ENCODE measurements at regions not wholly inside any gene's neighbourhood (a gene's known extent, or its start where the extent isn't known, plus 50 kb on each side); places are given as distances from the start of the nearest gene placed in this dataset.

DNA sequence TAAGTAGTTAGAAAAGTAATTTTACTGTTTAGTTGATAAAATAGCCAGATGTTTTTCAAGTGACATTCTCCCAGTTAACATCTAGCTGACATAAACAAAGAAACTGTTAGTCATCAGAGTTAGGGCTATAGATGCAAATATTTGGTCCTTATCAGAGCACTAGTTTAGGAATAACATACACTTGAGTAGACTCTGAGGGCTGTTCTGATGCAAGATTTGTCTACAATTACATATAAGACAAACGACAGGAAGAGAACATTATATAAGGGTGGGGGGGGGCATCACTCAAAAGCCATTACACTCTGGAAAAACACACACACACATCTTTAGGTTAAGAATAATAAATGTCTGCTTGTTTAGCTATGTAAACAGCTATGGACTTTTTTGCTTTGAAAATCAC lies 554.4 kb upstream of the LRRTM1 start:
- DNase-seq, result no peak

GRCh38 chr2:80856227-80856626 lies 551.7 kb upstream of the LRRTM1 start:
- no peak for DNase-seq

DNA sequence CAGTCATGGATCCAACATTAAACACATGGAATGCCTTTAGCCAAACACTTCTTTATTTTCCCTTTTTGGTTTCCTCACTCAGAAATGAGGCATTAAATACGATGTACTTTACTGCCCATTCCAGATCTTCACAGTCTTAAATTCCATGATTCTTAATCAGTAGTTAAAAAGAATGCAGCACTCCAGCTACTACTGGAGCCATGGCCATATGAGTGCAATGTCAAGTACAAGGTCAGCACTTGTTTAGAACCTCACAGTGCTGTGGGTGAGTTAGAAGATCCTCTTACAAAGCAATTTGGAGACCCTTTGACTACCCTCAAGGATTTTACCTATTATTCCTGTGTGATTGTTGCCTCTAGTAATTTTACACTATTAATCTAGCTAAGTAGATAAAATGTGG lies 550.3 kb upstream of the LRRTM1 start:
- no peak for DNase-seq

GRCh38 chr2:80852808-80853139 lies 548.2 kb upstream of the LRRTM1 start:
- DNase-seq, result no peak

- DNase-seq, result no peak
Measured at GRCh38 chr2:80852079-80852807, 547.7 kb upstream of the LRRTM1 start.

DNA sequence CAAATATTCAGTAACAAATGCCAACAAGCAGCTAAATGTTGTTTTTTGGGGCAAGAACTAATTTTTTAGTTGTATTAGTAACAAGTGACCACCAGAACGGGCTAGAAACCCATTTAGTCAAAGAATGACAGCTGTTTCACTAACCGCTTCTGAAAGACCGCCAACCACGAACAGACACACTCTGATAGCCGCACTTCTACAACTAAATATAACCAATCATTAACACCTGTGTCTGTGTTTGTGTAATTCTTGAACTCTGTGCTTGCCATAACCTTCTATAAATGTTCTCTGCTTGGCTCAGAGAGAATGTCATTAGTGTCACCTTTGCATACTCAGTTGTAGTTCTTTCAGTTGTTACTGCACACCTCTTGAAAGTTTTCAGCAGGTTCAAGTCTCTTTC lies 526.3 kb upstream of the LRRTM1 start:
- no peak for DNase-seq

GRCh38 chr2:80822999-80823398 lies 518.4 kb upstream of the LRRTM1 start:
- DNase-seq, result no peak

GRCh38 chr2:80815259-80815658 lies 510.7 kb upstream of the LRRTM1 start:
- no peak for DNase-seq

GRCh38 chr2:80786584-80786983 lies 482.0 kb upstream of the LRRTM1 start:
- no peak for DNase-seq

- DNase-seq, result no peak
Measured at GRCh38 chr2:80778704-80779103, 474.2 kb upstream of the LRRTM1 start.

DNA sequence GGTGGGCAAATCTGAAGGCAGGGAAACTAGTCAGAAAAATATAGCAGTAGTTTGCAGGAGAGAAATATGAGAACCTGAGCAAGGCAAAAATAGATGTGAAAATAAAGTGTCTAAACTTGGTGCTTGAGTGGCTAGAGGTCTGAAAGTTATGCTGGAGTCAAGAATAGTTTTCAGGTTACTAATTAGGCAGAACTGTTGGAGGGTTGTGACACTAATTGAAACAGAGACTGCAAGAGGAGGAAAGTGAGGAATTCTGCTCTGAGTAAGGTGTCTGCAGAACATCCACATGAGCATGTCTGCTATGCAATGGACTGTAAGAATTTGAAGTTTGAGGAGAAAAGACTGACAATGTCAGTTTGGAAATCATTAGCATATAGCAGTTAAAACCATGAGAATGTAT lies 444.0 kb upstream of the LRRTM1 start:
- DNase-seq, result no peak

- no peak for DNase-seq
Measured at GRCh38 chr2:80737047-80737446, 432.5 kb upstream of the LRRTM1 start.

DNA sequence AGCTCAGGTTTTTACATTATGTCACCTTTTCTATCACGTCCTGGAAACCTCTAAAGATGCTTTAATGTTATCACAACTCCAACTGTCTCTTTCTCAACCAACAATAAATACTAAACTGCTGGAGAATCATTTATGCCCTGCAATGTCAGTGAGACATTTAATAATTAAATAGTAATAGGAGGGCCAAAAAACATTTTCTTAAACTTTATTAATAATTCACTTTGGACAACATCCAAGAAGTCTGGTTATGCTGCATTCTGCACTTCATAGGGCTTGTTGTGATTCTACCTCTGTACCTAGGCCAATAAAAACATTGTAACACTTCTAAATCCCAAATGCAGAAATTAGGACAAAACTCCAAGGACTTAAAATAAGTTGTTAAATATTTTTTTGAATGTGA lies 420.4 kb upstream of the LRRTM1 start:
- no peak for DNase-seq

- DNase-seq, result no peak
Measured at GRCh38 chr2:80722803-80723202, 418.3 kb upstream of the LRRTM1 start.

- DNase-seq, result no peak
Measured at GRCh38 chr2:80719607-80720006, 415.1 kb upstream of the LRRTM1 start.

DNA sequence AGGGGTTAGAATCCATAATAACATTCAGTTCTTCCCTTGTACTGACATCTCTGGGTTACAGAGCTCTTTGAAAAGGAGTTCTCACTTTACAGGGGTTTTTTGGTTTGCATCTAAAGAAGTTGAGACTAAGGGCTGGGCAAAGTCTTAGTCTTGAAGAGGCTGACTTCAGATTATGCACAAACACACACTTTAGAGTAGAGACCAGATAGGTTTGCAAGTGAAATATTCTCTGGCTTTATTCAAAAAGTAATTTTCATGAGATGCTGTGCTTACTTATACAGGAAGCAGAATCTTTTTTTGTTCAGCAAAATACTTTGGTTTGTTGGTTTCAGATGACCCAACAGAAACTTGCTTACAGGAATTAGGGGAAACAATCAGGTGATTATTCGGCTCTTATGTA lies 410.9 kb upstream of the LRRTM1 start:
- no peak for DNase-seq

- DNase-seq, result no peak
Measured at GRCh38 chr2:80711915-80712314, 407.4 kb upstream of the LRRTM1 start.

- no peak for DNase-seq
Measured at GRCh38 chr2:80706951-80707350, 402.4 kb upstream of the LRRTM1 start.

DNA sequence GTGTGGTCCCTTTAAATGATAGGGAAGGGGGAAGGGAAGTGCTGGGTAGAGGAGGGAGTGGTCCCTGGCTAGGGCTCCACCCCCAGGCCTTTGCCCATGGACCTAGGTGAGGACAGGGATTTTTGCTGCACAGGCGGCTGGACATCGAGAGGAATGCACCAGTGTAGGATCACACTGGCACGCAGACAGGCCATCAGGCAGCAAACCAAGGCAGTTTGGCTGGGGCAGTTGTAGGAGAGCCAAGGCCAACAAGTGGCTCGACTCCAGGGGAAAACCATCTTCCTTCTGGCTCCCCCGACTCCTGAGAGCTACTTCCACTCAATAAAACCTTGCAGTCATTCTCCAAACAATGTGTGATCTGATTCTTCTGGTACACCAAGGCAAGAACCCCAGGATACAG lies 402.0 kb upstream of the LRRTM1 start:
- DNase-seq, result no peak

DNA sequence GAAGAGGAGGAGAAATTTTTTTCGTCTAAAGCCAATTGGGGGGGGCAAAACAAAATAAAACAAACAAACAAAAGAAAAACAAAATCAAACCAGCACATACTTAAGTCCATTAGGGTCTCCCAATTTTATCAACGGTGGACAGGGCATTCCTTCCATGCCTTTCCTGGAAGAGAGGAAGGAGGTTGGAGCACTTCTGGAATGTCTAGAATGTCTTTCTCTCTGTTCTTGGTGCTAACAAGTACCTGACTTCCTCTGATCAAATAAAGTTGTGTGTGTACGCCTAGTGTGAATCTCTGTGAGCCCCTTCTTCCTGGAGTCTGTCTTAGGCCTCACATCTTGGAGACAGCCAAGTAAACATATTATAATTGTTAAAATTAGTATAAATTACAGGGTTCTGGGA lies 399.0 kb upstream of the LRRTM1 start:
- no peak for DNase-seq

GRCh38 chr2:80700961-80701360 lies 396.4 kb upstream of the LRRTM1 start:
- no peak for DNase-seq

Data from effector CD4-positive, alpha-beta T cell (primary cell).